HepG2 (cell line): ENCODE measurements at regions not wholly inside any gene's neighbourhood (a gene's known extent, or its start where the extent isn't known, plus 50 kb on each side); places are given as distances from the start of the nearest gene placed in this dataset.
A peak's percentile ranks its signal among the peaks of the same experiment; 100 is the strongest.

Experiments
- ARNTL ChIP-seq: sonication (generic); formaldehyde crosslinking; IDR thresholded peaks from 2 replicates; pipeline ENCODE4 v1.4.0; 2020; ENCODE audit warnings: mild to moderate bottlenecking, missing genetic modification reagents
- FOXO4 ChIP-seq: sonication (generic); formaldehyde crosslinking; conservative IDR thresholded peaks from 2 replicates; pipeline ENCODE4 v1.8.1; 2023; ENCODE audit warnings: missing genetic modification reagents
- HIVEP1 ChIP-seq: sonication (generic); formaldehyde crosslinking; IDR thresholded peaks from 2 replicates; pipeline ENCODE4 v1.4.0; 2020; ENCODE audit warnings: mild to moderate bottlenecking, missing genetic modification reagents
- HNRNPUL1 ChIP-seq: fragments of 200-400 bp; formaldehyde crosslinking; IDR thresholded peaks from 2 replicates; pipeline ENCODE4 v1.6.1; 2017; ENCODE audit warnings: low read depth, mild to moderate bottlenecking, low read length, moderate library complexity
- IRF9 ChIP-seq: sonication (generic); formaldehyde crosslinking; IDR thresholded peaks from 2 replicates; pipeline ENCODE4 v1.8.0; 2022; ENCODE audit warnings: missing genetic modification reagents, mild to moderate bottlenecking, borderline replicate concordance
- JDP2 ChIP-seq: sonication (generic); formaldehyde crosslinking; IDR thresholded peaks from 2 replicates; pipeline ENCODE4 v1.8.1; 2022; ENCODE audit warnings: missing genetic modification reagents, borderline replicate concordance
- KAT8 ChIP-seq: IDR thresholded peaks from 2 replicates; pipeline ENCODE4 v1.6.1; 2016; ENCODE audit warnings: missing genetic modification reagents, missing compliant biosample characterization
- MED13 ChIP-seq: sonication (generic); formaldehyde crosslinking; IDR thresholded peaks from 2 replicates; pipeline ENCODE4 v1.5.0; 2020; ENCODE audit warnings: missing genetic modification reagents
- NCOA2 ChIP-seq: sonication (generic); formaldehyde crosslinking; IDR thresholded peaks from 2 replicates; pipeline ENCODE4 v1.8.0; 2022; ENCODE audit warnings: inconsistent platforms
- PATZ1 ChIP-seq: sonication (generic); formaldehyde crosslinking; IDR thresholded peaks from 2 replicates; pipeline ENCODE4 v1.4.0; 2020; ENCODE audit warnings: missing genetic modification reagents
- PITX1 ChIP-seq: sonication (generic); formaldehyde crosslinking; IDR thresholded peaks from 2 replicates; pipeline ENCODE4 v1.5.1; 2020; ENCODE audit warnings: mild to moderate bottlenecking, missing genetic modification reagents
- RBAK ChIP-seq: sonication (generic); formaldehyde crosslinking; IDR thresholded peaks from 2 replicates; pipeline ENCODE4 v1.5.1; 2020; ENCODE audit warnings: mild to moderate bottlenecking, missing genetic modification reagents
- REL ChIP-seq: sonication (generic); formaldehyde crosslinking; conservative IDR thresholded peaks from 2 replicates; pipeline ENCODE4 v1.8.0; 2022; ENCODE audit warnings: mild to moderate bottlenecking, missing genetic modification reagents, moderate library complexity
- STAT6 ChIP-seq: sonication (generic); formaldehyde crosslinking; IDR thresholded peaks from 2 replicates; pipeline ENCODE4 v1.4.0; 2020; ENCODE audit warnings: missing genetic modification reagents, mild to moderate bottlenecking, borderline replicate concordance
- ZBTB38 ChIP-seq: sonication (generic); formaldehyde crosslinking; IDR thresholded peaks from 2 replicates; pipeline ENCODE4 v1.5.1; 2020; ENCODE audit warnings: mild to moderate bottlenecking, missing genetic modification reagents
- ZFP36 ChIP-seq: fragments of 150-350 bp; IDR thresholded peaks from 2 replicates; pipeline ENCODE4 v1.6.1; 2018; ENCODE audit warnings: borderline replicate concordance, low read length, low read depth; ENCODE audit not compliant: partially characterized antibody
- ZNF24 ChIP-seq: fragments of 450-650 bp; IDR thresholded peaks from 2 replicates; pipeline ENCODE4 v1.6.1; 2017; ENCODE audit warnings: antibody characterized with exemption, mild to moderate bottlenecking
- ZNF7 ChIP-seq: IDR thresholded peaks from 2 replicates; pipeline ENCODE4 v1.6.1; 2016; ENCODE audit warnings: missing biosample characterization, missing genetic modification reagents
- ZNF703 ChIP-seq: sonication (generic); formaldehyde crosslinking; IDR thresholded peaks from 2 replicates; pipeline ENCODE4 v1.5.1; 2020; ENCODE audit warnings: missing genetic modification reagents, mild to moderate bottlenecking, moderate library complexity, borderline replicate concordance
- ZNF770 ChIP-seq: sonication (generic); formaldehyde crosslinking; IDR thresholded peaks from 2 replicates; pipeline ENCODE4 v1.5.0; 2020; ENCODE audit warnings: mild to moderate bottlenecking, missing genetic modification reagents
- ZNF788 ChIP-seq: sonication (generic); formaldehyde crosslinking; IDR thresholded peaks from 2 replicates; pipeline ENCODE4 v1.5.0; 2020; ENCODE audit warnings: mild to moderate bottlenecking, missing genetic modification reagents, borderline replicate concordance

- TF ChIP-seq IRF9 (CRISPR knock-in tag) (0 out of 2 replicates have a peak, but pooled peaks have one; percentile 25), JDP2 (CRISPR knock-in tag) (peak; percentile 33; the same call in 1 of the 2 replicates), ZNF7 (CRISPR knock-in tag) (no peak), MED13 (CRISPR knock-in tag) (peak; percentile 98), ZBTB38 (peak; percentile 74), HIVEP1 (CRISPR knock-in tag) (no peak), FOXO4 (no peak), RBAK (CRISPR knock-in tag) (peak; percentile 47; the same call in 1 of the 2 replicates), STAT6 (no peak; the same call in 1 of the 2 replicates), NCOA2 (CRISPR knock-in tag) (peak; percentile 96), KAT8 (CRISPR knock-in tag) (peak; percentile 77), HNRNPUL1 (no peak), ZNF770 (CRISPR knock-in tag) (peak; percentile 76), ZNF788 (CRISPR knock-in tag) (peak; percentile 82; the same call in 1 of the 2 replicates), PITX1 (CRISPR knock-in tag) (peak; percentile 93), REL (no peak), ZFP36 (no peak), PATZ1 (peak; percentile 72), ARNTL (CRISPR knock-in tag) (peak; percentile 78; the same call in 1 of the 2 replicates), ZNF703 (CRISPR knock-in tag) (peak; percentile 86; the same call in 1 of the 2 replicates), ZNF24 (peak; percentile 60; the same call in 1 of the 2 replicates)
Measured at GRCh38 chr18:62452280-62452831, 70.5 kb upstream of the ZCCHC2 start (continued).
